RCC 7860 (cell line): ENCODE measurements at regions not wholly inside any gene's neighbourhood (a gene's known extent, or its start where the extent isn't known, plus 50 kb on each side); places are given as distances from the start of the nearest gene placed in this dataset.
A peak's percentile ranks its signal among the peaks of the same experiment; 100 is the strongest.
"Not testable (repeated sequence)": the region's sequence is repeated elsewhere in the genome, so short reads cannot be mapped to it uniquely, and the experiment has no call there.

ENCODE experiments used
- DNase-seq: peaks from one replicate; pipeline ENCODE4 v3.0.0-alpha.2; 2015; ENCODE audit warnings: low spot score
- FAIRE-seq: peaks from 2 replicates; lab custom pipeline; 2012; peaks lifted over from hg19 to GRCh38; lab: Jason Lieb, UNC

DNA sequence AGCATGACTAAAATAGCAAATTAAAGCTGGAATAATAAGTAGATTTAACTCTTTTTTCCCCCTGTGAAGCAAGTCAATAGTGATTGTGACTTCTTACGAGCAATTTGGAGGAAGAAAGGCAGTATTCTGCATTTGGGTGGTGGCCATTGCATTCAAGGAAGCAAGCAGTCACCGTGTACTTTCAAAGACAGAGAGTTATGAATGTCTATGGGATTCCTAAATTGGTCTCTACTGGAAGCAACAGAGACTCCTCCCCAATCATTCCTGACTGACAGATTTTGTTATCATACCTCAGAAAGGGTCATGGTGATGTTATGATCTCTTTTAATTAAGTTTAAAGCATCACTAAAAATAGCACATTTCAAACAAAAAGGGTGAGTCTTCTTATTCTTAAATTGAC, 287.2 kb upstream of the KITLG start:
- FAIRE-seq (no peak), DNase-seq (no peak)

DNA sequence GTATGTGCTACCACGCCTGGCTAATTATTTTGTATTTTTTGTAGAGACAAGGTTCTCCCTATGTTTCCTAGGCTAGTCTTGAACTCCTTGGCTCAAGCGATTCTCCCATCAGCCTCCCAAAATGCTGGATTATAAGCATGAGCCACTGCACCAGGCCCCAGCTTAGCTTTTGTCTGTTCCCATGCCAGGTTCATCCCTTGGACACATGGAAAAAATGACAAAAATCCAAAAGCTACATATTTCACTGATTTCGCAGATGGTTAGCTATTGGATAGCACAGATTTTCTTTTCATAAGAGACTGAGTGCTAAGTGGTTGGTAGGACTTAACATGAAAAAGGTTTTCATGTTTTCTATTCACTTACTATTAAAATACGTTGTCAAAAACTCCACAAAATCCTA, 286.6 kb upstream of the KITLG start:
- no peak for FAIRE-seq

DNA sequence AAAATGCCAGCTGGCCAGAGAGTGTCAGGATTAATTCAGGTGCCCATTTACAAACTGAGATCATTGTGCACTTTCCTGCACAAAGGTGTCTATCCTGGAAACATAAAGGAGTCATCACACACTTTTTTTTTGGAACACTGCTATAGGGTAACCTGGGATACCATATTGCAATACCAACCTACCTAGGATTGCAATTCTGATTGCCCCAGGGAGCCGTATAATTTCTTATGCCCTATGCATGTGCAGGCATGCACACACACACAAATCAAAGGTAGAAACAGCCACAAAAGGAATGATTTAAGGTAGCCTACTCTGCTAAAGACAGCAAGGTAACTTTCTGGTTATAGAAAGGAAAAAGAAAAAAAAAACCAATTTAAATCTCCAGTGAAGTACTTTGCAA, 285.3 kb upstream of the KITLG start:
- no peak for DNase-seq
- FAIRE-seq = no peak

More for the DNA sequence above, 286.6 kb upstream of the KITLG start:
- DNase-seq = no peak

DNA sequence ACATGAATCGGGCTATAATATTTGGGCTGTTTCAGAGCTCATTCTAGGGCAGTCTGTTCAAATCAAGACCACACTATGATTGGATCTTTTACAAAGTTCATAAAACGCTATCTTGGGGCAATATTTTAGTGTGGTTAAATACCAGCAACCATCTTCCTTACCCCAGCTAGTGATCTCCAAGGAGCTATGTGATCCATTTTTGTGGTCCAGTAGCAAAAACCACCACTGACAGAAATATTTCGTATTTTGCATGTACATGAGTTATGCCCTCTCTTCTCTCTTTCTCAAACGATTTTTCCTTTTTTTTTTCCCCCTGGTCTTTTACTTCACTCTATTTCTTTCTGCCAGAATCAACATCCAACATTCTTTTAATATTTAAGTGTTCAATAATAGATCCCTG, 280.6 kb upstream of the KITLG start:
- no peak for DNase-seq
- FAIRE-seq = no peak

DNA sequence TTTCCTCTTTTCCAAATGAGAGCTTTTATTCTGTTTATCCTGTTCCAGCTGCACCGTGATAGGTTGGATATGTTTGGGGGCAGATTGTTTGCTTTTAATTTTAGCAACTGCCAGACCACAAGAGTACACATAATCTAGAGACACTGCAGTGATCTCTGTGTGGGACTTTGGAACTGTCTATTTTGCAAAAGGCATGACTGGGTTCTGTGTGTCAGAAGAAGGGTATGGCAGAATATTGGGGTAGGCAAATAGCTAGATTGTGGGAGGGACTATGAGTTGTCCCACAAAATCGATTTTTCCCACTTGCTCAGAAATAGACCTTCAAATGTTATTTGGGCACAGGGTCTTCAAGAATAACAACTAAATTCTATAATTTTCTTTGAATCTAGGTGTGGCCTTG, 275.9 kb upstream of the KITLG start:
- FAIRE-seq (no peak), DNase-seq (no peak)

DNA sequence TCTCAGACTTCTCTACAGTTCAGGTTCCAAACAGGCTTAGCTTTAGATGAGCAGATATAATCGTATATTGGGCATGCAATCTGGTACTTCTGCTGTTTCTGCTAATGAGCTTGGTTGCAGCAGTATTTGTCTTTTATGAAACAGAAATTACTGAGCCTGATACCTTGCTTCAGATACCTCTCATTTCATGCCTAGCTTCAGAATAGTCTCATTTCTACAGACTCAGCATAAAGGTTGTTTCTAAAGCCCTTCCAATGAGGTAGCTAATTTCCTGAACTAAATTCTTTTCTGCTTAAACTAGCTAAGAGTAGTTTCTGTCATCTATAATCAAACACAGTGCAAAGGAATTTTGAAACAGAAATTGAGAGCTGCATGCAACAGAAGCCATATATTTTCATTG, 275.0 kb upstream of the KITLG start:
- FAIRE-seq (no peak), DNase-seq (no peak)

DNA sequence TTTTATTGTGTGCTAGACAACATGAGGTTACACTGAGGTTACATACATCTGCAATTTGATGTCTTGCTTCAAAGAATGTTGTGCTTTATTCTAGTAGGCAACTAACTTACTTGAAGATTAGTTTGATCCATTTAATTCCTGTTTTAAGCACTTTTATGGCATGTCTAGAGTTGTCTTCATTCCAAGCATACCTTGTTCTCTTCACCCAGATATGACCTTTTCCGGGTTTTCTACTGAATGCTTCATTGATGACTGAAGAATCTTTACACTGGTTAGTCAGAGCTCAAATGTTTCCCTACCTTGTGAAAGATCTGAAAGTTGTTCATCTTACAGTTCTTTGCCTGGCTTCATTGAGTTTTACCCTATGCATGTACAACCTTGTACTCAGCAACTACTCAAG, 274.0 kb upstream of the KITLG start:
- peak; percentile 79 for DNase-seq
- FAIRE-seq = peak; percentile 69

DNA sequence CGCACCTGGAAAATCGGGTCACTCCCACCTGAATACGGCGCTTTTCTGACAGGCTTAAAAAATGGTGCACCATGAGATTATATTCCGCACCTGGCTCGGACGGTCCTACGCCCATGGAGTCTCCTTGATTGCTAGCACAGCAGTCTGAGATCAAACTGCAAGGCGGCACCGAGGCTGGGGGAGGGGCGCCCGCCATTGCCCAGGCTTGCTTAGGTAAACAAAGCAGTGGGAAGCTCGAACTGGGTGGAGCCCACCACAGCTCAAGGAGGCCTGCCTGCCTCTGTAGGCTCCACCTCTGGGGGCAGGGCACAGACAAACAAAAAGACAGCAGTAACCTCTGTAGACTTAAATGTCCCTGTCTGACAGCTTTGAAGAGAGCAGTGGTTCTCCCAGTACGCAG, 267.0 kb upstream of the KITLG start:
- not testable (repeated sequence) for FAIRE-seq, DNase-seq

DNA sequence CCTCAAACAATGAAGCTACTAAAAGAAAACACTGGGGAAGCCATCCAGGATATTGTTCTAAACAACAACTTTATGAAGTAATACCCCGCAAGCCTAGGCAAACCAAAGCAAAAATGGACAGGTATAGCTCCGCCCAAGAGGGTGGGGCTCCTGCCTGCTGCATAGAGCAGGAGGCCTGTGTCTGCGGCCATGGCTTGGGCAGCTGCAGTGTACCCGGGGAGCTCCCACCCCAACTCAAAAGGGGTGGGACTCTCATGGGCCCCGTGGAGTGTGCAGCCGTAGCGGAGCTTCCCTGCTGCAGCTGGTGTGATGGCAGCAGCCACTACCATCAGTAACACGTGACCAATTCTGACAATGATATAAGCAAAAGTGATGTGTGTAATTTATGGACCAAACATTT, 264.2 kb upstream of the KITLG start:
- FAIRE-seq (no peak), DNase-seq (no peak)

DNA sequence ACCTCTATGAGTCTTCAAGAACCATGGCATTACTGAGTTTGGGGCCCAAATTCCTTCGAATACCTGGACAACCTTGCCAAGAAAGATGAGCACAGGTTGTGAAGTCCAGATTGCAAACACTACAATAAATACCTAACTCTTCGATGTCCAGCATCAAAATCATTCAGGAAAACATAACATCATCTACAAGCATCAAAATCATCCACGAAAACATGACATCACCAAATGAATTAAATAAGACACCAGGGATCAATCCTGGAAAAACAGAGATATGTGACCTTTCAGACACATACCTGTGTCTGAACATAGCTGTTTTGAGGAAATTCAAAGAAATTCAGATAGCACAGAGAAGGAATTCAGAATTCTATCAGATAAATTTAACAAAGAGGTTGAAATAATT, 262.0 kb upstream of the KITLG start:
- DNase-seq (no peak), FAIRE-seq (no peak)

DNA sequence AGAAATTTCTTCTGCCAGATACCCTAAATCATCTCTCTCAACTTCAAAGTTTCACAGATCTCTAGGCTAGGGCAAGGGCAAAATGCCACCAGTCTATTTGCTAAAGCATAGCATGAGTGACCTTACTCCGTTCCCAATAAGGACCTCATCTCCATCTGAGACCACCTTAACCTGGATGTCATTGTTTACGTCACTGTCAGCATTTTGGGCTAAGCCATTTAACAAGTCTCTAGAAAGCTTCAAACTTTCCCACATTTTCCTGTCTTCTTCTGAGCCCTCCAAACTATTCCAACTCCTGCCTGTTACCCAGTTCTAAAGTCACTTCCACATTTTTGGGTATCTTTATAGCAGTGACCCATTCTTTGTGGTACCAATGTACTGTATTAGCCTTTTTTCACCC, 259.2 kb upstream of the KITLG start:
- DNase-seq (no peak), FAIRE-seq (no peak)

DNA sequence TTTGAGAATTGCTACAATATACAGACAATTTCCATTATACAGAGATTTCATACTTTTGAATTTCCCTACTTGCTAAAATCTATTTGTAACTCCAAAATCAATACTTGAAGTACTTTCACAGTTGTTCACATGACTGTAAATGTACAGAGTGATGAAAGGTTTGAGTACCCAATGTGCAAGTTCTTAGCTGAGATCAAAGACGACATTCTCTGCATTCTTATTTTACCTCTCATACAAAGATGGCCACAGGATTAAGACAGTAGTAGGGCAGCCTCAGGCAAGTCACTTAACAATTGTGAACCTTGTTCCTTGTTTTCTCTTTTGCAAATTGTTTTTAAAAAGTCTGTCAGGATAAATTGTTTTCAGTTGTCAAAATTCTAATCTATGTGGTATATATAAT, 255.9 kb upstream of the KITLG start:
- no peak for FAIRE-seq

DNA sequence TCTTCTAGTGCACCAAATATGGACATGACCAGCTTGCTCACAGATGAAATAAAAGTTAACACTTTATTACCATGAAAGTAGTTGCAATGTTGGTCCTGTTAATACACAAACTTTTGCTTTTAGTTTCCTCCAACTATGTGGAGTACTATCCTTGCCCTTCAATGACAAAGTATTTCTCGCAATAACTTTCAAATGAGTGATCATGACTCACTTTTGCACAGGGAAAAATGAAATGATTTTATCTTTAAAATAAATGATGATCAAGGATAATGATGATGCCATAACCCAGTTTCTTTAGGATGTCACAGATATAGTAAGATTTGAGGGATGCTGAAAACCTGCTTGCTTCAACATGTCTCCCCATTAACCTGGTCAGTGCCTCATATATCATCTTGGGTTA, 254.0 kb upstream of the KITLG start:
- no peak for DNase-seq
- FAIRE-seq = no peak

More for the DNA sequence above, 255.9 kb upstream of the KITLG start:
- no peak for DNase-seq

DNA sequence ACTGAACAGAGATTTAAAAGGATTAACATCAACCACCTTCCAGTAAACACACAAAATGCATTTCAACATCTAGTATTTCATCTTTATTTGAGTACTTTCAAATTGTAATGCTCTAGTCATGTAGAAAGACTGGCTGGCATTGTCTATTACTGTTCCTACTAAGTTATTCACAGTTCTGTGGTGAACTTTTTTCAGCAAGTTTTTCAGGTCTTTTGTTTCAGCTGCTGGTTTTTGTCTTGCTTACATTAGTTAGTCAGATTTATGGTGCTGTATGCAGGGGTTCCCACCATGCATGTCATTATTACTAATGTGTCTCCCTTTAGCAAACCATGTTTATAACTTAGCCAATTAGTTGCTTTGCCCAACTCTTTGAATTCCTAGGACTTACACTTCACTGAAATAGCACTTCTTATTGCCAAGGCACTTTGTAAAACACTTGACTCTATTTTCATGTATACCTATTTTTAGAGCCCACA, 253.4 kb upstream of the KITLG start:
- FAIRE-seq (no peak), DNase-seq (no peak)

DNA sequence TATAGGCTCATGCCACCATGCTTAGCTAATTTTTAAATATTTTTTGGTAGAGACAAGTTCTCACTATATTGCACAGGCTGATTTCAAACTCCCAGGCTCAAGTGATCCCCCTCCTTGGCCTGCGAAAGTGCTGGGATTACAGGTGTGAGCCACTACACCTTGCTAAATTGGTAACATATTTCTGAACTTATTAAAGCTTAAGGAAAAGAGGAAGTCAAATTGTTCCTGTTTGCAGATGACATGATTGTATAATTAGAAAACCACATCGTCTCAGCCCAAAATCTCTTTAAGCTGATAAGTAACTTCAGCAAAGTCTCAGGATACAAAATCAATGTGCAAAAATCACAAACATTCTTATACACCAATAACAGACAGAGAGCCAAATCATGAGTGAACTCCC, 248.3 kb upstream of the KITLG start:
- not testable (repeated sequence) for FAIRE-seq, DNase-seq

DNA sequence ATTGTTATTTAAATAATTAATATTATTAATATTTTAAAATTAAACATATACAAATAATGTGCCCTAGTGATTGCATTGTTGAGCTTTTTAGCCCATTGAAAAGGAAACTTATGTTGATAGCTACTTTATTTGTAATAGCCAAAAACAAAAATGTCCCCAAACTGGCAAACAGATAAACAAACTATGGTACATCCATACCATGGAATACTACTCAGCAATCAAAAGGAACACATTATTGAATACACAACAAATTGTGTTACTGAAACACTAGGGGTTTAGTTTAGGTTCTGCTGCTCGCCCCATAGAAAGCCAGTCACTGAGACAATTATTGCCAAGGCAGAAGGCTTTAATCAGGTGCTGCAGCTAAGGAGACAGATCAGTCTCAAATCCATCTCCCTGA, 239.7 kb upstream of the KITLG start:
- DNase-seq (no peak), FAIRE-seq (no peak)

DNA sequence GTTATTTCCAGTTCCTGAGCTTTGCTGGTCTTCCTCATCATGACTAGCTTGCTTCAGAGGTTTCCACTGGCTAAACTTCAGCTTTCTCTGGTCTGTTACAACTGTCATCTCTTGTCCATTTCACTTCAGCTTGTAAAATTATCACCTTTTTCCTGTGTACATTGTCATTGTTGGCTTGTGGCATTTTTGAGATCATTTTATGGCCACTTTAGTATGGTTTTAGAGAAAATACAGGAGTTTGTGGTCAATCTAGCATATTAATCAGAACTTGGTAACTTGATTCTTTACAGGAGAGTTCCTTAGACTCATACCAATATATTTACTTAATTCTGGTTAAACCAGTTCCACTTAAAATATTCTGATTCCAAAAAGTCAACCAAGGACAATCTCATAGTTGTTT, 235.9 kb upstream of the KITLG start:
- FAIRE-seq (no peak), DNase-seq (no peak)

DNA sequence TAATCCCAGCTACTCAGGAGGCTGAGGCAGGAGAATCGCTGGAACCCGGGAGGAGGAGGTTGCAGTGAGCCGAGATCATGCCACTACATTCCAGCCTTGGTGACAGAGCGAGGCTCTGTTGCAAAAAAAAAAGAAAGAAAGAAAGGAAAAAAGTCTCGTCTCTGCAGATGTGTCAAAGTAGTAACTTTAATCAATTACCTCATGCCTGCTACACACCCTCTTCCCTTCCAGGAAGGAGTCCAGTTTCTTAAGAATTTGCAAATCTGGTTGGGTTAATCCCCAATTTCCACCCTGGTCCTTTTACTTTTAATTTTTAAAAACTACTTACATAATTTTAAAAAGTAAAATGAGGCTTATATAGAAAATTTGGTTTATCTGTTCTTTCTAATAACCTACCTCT, 234.5 kb upstream of the KITLG start:
- FAIRE-seq (no peak), DNase-seq (no peak)

DNA sequence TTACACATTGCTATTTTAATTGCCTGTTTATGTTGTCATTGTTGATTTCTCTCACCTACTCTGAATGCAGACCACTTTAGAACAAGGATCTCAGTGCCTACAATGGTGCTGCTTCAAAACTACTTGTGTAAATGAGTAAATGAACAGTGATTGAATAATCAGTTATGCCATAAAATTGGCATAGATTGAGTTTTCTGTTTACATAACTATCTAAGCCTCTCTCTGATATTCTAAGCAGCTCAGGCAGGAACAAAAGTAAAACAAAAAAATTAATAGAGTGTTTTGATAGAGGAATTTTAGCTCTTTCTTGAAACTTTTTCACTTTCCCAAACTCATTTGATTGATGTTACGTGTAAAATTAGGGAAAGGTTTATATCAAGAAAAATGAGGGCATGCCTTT, 232.3 kb upstream of the KITLG start:
- no peak for FAIRE-seq

DNA sequence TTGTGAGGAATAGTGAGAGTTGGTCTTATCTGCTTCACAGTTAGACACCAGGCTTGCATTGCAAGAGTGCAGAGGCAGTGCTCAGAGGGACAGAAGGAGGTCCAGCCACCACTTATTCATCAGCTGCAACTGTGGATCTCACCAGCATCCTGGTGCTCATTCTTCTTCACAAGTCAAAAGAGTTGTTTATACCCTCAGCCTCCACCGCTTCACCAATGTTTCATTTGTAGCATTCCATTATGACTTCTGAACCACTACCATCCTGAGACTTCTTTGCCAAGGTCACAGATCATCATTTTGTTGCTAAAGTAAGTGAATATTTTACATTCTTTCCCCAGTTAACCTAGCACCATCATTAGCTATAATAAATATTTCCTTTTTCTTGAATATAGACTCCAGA, 230.5 kb upstream of the KITLG start:
- DNase-seq = no peak

More for the DNA sequence above, 232.3 kb upstream of the KITLG start:
- DNase-seq = no peak

DNA sequence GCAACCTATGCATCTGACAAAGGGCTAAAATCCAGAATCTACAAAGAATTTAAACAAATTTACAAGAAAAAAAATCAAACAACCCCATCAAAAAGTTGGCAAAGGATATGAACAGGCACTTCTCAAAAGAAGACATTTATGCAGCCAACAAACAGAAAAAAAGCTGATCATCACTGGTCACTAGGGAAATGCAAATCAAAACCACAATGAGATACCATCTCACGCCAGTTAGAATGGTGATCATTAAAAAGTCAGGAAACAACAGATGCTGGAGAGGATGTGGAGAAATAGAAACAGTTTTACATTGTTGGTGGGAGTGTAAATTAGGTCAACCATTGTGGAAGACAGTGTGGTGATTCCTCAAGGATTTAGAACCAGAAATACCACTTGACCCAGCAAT, 229.6 kb upstream of the KITLG start:
- DNase-seq, FAIRE-seq: not testable (repeated sequence)

More for the DNA sequence above, 230.5 kb upstream of the KITLG start:
- FAIRE-seq = no peak

DNA sequence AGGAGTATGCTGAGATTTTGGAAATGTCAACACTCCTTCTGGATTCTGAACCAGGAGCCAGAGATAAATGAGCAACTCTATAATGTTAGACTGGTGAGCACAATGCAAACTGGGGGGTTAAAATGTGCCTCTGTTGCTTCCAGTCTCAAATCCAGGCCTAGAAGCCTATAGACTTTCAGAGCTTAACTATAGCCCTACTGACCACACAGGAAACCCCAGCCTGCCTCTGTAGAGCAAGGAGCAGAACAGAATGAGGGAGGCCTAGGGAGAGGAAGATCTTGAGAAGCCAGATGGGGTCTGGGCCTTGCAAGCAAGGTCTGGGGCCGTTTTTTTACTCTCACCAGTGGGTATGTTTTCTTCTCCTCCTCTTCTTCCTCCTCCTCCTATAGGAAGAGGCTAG, 225.4 kb upstream of the KITLG start:
- DNase-seq (no peak), FAIRE-seq (no peak)

DNA sequence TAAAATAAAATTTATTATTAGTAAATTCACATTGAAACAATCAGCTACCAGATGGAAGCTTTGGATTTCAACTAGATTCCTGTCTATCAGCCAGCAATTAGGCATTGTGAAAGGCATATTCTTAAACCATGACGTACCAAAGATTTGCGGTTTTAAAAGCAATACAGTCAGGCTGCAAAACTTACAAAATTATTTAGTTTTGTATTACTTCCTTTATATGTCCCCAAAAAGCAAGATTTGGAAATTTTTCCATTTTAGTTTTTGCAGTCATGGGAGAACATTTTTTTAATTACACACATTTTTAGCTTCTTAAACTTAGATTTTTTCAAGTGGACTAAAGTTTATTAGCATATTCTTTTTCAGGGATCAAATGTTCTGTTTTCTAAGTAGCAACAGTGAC, 225.0 kb upstream of the KITLG start:
- no peak for DNase-seq
- FAIRE-seq = no peak
